ENCODE measurements at regions not wholly inside any gene's neighbourhood (a gene's known extent, or its start where the extent isn't known, plus 50 kb on each side); places are given as distances from the start of the nearest gene placed in this dataset.

DNA sequence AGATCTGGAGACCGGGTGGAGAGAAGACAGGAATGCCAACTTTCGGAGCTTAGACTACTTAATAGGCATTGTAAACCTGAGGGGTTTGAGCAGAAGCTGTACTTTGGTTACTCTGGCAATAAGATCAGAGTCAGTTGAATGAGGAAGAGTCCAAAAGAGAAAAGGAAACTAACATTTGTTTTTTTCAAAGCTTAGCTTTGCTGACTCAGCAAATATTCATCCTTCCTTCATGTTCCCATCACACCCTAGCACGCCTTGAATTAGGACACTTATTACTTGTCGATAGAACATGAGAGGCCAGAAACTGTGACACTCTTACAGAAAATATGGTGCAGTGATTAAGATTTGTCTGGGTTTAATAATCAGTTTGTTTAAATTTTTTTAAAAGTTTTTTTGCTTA lies 266.9 kb upstream of the ATP2B1 start:
- DNase-seq: no peak

DNA sequence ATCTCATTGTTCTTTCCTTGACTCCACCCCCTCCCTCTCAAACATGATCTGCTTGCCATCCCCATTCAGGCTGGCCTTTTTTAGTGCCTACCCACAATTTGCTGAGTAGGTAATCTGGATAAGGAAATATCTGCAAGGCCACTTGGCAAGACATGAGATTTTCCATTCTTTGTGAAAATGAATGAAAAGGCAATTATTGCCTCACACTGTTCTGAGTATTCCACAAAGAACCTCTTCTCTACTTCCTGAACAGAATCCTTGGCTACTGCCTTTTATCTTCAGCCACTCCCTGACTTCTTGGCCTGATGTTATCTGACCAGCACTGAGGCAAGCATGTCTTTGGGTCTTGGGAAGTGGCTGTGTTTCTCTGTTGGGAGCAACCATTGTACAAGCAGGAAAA lies 263.2 kb upstream of the ATP2B1 start:
- DNase-seq: no peak

DNA sequence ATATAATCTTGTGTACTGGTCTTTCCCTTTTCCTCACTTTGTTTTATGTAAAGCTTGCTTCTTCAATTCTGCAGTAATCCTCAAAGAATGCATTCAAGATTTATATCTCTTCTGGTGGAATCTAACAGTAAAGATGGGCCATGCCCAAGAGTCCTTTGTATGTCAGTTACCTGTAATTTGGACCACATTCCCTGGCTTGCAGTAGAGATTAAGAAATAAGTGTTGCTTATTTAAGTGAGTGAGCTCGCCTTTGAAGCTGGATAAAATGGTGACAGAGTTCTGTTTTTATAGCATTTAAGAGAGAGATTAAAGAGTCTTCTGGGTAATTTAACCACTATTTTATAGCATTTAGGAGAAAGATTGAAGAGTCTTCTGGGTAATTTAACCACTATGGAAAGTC lies 262.1 kb upstream of the ATP2B1 start:
- DNase-seq: no peak

DNA sequence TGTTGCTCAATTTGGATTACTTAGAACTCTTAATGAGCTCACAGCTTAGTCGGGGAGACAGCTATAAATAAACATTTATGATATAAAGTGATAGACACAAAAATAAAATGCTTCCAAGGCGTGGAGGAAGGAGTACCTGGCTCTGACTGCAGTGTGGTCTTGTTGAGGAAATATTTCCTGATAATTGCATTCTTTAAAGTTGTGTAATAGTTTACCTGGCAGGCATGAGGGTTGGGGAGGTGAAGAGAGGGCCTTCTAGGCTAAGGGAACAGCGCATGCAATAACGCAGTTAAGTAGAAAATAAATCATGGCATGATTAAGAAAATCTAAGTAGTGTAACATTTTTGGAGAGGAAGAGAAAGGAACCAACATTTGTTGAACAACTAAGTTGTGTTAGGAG lies 260.5 kb upstream of the ATP2B1 start:
- no peak for DNase-seq

DNA sequence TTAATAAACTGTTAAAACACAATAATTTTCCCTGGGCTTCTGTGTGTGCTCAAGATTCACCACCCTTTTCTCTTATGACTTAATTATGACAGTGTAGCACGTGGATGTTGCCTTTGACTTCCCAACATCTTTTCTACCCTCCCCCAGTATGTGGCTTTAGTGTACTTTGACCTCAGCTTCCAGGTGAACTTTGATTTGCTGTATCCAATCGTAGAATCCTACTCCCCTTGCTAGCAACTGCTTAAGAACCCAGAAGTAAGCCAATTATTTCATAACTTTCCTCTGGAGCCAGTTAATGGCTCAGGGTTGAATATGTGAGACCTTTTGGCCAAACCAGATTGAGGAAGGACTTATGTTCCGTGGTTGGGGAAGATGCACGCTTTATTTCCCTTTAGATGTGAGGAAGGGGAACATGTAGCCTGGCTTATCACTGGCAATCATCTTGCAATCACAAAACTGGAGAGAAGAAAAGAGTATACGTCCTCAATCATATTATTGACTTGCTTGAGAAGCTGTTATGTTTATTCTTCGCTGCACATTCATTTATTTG lies 259.6 kb upstream of the ATP2B1 start:
- DNase-seq: no peak

DNA sequence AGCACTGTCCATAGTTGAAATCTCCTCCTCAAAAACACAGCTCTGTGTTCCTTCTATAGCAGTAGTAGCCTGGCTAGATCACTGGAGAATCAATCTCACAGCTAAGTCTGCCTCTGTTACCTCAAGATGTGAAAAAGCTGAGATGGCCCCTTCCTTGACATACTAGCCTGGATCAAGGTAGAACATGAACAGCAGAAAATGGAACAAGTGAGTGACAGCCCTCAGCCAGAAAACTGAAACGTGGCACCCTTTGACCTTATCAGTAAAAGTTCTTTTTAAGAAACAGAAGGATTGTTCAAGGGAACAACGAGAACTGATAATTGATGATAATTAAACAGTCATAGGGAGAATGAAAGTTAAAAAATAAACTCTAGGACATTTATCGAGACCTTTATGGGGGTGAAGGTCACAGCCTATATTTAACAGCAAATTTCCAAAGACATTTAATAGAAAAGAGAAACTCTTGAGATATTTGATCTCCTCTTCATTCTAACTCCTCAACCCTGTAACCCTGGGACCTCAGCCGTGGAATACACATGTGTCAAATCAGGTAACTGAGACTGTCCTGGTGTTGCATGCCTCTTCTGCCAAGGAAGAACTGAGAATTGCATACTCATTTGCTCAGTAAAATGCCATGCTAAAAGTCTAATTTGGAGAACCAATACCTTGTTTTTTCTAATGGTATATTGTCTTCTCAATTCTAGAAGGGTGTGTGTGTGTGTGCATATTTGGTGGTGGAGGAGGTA lies 258.0 kb upstream of the ATP2B1 start:
- DNase-seq: no peak

DNA sequence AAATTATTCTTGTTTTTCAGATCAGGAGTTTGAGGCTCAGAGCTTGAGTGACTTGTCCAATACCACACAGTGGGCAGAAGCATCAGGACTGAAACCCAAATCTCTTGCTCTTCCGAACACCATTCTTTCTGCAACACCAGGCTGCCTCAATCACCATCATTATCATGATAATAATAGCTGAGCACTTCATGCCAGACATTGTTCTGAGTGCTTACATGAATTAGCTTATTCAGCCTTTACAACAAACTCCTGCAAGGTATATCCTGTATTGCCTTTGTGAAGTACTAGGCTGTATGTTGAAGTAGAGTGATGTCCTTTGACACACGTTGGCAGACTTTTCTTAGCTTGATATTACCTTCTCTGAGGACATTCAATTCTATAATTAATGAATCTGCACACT lies 257.4 kb upstream of the ATP2B1 start:
- DNase-seq: no peak

DNA sequence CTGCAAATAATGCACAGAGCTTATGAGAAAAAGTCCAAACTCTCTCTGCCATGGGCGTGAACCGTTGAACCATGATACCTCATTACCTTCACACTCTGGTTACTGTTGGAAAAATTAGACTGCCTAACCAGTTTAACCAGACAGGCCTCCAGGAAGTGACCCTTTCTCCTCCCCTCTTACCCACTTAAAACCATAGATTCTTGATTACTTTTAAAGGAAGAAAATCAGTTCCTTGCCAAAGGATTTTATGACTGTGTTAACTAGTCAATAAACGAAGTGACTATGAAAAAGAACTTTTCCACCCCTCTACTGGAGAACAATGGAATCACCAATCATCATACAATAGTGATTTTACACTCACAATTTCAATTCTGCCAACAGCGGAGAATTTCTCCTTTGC lies 254.0 kb upstream of the ATP2B1 start:
- no peak for DNase-seq

DNA sequence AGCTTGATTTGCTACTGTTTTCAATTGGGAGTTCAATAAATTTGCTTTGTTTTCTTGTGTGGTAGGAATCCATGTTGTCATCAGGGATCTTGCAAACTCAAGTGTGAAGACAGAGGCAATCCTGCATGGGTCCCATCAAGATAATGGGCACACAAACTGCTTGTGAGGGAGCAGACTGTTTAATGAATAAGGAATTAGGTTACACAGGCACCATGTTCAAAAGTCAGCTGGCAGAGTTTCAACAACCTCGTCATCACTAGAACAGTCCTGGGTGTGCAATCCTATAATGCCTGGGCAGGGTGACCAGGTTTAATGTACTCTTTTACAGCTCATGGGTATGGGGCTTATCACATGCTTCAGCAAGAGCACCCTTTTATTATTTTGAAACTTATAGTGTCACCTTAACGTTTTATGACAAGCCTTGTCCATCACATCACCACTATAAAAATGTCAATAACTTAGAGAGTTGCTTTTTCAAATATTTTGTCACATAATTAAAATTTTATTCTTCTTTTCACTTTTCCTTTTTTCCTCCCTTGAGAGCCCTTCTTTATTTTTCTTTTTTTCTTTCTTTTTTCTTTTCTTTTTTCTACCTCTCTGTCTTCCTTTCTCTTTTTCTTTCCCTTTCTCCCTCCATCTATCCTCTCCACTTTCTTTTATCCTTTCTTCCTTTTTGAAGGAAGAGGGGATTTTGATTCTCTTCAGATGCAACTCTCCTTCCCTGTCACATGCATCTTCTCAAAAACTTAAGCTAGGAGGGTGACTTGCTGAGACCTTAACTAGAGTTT lies 252.2 kb upstream of the ATP2B1 start:
- DNase-seq: no peak

DNA sequence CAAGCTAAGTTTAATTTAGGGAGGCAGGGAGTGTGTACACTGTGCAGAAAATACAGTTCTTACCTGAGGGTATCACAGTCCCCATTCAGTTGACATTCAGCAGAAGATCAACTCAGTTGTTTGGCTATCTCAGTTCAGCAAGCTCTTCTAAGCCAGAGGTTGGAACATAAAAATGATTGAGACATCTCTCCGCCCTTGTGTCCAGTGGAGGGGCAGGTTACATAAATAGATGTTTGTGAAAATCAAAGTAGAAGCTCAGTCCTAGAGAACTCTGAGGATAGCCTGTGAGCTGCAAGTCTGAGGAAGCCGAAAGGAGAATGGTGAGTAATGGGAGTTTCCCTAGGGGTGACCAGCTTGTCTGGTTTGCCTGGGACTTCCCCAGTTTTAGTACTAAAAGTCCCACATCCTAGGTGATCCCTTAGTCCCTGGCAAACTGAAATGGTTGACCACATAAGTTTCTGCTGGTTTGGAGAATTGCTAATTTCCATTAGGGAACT lies 251.4 kb upstream of the ATP2B1 start:
- DNase-seq: no peak

DNA sequence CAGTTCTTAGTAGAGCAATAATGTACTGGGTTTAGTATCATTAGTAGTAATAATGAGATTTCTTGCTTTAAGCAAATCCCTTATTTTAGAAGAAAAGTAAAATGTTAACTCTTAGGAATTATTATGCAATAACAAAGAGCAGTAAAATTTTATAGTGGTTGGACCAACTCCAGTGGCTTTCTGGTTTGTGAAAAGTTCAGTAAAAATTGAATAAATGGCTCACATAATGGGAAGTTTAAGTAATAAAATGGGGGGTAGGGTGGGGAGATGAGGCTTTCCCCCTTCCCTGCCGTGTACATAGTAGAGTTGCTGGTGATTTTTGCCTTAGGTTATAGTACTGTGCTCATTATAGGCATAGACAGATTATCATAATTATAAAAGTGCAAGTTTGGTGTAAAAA lies 250.5 kb upstream of the ATP2B1 start:
- DNase-seq: no peak

DNA sequence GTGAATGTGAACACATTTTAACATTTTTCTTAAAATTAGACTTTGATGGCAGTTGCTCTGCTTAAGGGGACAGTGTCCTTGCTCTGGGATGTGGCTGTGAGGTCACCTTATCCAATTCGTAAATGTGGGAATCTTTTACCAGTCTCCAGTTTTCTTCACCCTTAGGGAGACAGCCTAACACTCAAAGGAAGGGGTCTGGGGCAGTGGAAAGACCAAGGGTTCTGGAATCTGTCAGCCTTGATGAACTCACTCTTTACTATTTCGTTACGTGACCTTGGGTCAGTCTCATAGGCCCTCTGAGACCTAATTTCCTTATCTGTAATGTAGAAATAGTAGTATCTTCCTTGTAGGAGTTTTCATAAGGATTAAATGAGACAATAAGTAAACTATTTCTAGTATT lies 245.6 kb upstream of the ATP2B1 start:
- DNase-seq: no peak

DNA sequence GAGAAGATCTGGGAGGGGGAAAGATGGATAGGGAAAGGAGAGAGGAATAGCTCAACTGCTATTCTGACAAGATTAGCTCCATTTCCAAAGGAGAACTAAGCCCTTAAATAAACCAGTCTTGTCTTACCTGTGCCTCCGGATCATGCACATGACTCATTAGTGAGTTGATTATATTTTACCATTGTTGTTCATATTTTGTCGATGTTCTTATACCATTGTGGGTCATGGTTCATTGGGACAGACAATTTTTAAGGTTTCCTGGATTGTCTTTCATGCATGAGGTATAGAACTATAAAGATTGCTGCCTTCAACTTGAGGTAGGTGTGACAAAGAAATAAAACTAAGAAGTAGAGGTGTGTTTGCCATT lies 243.0 kb upstream of the ATP2B1 start:
- DNase-seq: no peak

DNA sequence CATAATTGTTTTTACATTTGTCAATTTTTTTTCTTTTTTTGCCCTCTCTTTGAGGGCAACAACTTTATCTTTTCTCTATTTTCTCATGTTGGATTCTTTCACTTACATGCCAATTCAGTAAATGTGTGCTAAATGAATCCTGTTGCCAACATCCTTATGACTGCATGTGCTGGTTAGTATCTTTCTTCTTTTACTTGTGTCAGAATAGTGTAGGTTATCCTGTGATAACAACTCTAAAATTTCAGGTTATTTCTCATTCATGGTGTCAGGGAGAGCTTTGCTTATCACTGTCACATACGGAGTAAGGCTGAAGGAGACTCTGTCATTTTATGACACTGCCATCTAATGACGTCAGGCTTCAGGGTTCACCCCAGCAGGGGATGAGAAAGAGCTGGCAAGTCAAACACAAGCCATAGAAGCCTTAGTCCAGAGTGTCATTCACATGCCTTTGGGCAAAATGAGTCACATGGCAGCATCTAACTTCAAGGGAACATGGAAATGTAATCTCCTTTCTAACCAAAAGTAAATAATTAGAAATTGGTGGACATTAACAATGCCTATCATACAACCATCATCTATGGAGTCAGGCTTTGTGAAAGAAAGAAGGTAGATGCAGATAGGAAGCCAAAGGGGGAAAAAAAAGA lies 242.5 kb upstream of the ATP2B1 start:
- no peak for DNase-seq

DNA sequence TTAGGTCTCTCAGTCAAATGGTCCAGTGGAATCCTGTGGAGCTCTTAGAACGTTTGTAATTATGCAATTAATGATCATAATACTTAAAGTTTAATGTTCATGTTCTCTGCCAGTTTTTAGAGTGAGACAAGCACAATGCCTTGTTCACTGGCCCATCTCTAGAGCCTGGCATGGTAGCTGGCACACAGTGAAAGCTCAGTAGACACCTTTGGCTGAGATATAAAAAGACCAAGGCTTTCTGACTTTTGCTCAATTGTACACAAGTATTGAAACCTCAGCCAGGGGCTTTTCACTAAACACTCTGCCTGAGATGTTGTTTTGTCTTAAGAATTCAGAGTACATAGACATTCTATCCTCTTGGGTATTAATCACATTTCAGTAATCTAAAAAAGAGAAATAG lies 241.8 kb upstream of the ATP2B1 start:
- no peak for DNase-seq

DNA sequence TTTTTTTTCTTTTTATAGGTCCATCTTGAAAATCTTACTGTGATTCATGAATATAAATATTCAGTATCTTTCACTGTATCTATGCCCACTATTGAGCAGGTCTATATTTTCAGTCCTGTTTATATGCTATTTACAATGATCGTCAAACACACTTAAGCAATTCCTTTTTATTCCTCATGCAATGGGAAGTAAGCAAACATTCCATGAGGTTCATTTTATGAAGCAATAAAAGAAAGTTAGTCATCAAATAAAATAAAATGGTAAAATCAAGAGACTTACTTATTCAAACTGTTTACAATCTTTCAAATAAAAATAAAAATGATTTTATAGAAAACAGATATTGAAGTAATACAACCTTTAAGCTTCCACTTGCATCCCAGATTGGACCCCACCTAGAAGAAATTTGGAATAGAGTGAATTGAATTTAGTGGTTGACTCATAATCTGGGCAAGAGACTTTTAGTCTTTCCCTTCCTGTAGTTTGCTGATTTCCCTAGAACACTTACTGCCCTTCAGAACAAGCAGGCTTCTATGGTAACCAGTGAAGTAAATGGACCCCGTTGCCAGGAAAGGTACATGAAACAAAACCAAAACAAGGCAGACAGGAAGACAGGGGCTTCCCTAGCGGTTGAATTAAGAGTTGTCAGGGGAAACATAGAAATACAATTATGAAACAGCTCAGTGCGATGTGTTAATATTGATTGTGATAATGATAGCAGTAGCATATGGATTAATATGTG lies 241.0 kb upstream of the ATP2B1 start:
- DNase-seq: no peak

DNA sequence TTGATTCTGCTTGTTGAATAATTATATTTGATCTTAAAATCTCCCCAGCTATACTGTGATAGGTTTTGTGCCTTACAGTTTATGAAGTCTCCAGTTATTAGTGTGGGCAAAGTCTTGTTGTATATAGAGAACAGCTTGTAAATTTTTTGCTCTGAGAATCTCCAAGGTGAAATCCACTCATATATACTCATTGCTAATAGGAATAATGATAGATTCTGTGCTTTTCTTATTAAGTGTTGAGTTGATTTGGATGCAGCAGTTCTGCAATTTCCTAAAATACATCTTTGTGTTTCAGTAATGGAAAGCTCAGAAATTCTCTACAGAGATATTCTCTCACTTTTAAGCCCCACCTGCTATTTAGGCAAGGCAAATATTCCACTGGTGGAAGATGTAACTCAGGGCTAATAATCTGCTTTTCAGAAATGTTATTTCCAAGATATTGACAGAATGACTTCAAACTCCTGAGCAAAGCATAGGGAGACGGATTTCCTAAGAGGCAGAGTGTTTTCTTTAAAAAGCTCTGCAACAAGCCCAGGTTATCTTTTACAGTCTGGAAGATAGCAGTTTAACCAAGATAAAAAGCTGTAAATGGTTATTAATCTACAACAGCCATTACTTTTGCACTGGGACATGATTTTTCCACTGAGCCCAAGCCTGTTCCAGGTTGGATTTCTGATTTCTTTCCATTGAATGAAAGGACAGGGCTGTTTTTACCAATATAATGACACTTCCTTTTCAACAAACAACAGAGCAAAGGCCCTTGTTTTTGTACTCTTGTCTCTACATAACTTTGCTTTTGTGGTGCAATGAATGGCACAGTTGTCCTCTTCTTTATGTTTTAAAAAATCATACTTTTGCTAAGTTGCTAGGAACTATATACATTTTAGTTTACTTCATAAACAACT lies 239.9 kb upstream of the ATP2B1 start:
- DNase-seq: no peak

DNA sequence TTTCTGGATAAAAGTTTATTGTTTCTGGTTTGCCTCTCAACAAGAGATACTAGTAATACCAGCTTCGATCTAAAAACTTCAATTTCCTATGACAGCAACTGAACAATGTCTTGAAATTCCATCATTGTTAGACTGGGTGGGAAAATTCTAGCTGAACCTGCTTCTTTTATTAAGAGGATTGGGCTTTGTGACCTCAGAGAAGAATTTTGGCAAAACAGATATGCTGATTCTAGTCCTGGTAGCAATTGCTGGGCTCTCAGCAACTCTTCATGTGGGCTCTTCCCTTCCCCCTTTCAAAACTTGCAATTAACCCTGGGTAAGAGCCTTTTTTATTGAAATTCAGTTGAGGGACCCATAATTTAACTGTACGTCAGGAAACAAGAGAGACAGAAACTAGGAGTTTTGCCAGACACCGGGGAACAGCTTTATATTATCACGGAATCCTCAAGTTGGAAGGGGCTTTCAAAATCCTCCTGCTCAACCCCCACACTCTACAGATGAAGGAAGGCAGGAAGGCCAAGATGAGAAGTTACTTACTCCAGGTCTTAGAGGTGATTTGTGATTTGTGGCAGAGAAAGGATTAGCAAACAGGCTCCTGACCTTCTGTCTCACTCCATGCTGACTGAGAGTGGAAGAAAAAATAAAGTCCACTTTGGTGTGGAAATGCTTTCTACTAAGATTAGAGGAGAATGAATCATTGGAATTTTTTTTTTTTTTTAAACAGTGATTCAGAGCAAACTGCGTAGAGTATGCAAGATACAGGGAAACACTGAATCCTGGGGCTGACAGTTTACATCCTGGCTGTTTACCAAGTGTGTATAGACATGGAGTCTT lies 239.0 kb upstream of the ATP2B1 start:
- no peak for DNase-seq

DNA sequence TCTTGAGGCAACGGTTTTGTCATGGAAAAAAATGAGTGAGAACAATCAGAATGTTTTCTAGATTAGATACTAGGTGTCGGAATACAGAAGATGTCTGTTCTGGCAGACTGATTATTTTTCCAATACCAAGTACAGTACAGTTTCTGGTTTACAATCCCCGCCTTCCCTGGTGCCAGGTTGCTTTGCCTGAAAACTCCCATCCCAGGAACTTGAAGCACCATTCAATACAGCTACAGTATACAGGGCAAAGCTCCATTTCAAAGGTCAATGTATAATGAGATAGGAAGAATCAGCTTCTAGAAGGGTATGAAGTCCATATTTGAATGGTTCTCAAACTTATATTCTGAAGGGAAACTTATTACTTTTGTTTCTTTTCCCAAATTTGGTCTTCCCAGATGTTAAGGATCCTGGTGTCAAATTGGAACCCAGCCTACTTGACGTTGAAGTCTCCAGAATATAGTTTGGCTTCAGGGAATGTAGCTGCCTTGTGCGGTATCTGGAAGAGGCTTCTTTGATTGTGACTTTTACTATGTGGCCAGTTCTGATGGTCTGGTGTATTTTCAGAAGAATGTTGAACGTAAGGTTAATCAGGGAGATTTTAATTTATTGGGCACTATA lies 238.0 kb upstream of the ATP2B1 start:
- no peak for DNase-seq

DNA sequence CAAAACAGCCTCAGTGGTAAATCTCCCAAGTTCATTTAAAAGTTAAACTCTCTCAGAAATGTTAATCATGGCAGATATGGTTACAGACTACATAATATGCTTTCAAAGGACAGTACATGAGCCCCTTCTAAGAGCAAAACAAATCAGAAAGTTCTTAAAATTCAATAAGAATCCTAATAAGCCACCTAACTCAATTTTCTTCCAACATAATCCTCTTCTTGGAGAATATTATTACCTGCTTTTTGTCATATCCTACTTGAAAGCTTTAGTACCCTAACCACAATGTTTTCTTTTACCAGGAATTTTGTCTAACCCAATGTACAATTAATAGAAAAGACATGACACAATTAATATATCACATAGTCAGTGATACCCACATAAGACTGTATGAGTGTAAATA lies 236.5 kb upstream of the ATP2B1 start:
- no peak for DNase-seq

DNA sequence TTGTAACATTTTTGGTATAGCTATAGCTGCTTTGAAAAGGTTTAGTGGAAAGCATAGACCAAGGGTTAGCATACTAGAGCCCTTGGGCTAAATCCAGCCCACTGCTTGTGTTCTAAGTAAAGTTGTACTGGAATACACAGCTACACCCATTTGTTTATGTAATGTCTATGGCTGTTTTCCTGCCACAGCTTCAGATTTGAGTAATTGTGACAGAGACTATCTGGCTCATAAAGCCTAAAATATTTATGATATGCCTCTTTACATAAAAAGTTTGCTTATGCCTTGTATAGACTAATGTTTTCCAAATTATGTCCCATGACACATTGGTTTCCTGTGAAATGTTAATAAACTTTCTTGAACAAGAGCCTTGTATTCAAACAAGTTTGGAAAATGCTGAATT lies 234.8 kb upstream of the ATP2B1 start:
- DNase-seq: no peak

Data from activated T-cell treated with anti-CD3 and anti-CD28 coated beads, Interleukin-2, amount 50 U/mL, for 1 hour (primary cell).